GM12892 (cell line): ENCODE measurements at regions not wholly inside any gene's neighbourhood (a gene's known extent, or its start where the extent isn't known, plus 50 kb on each side); places are given as distances from the start of the nearest gene placed in this dataset.

ENCODE experiments used
- POLR2A ChIP-seq: IDR thresholded peaks from 2 replicates; pipeline ENCODE4 v1.6.1; 2011; ENCODE audit warnings: low read depth, low read length, control low read depth
- POLR2AphosphoS5 ChIP-seq: IDR thresholded peaks from 2 replicates; pipeline ENCODE4 v1.6.1; 2011; ENCODE audit warnings: low read depth, low read length, control low read depth
- TAF1 ChIP-seq: IDR thresholded peaks from 2 replicates; pipeline ENCODE4 v1.6.1; 2011; ENCODE audit warnings: low read depth, mild to moderate bottlenecking, control low read depth, low read length, borderline replicate concordance

GRCh38 chr14:28952666-28953065 lies 186.1 kb downstream of the FOXG1 start:
- TF ChIP-seq TAF1 (no peak), POLR2A (no peak), POLR2AphosphoS5 (no peak)
